Prostate gland (tissue), 2 donors: ENCODE measurements at regions not wholly inside any gene's neighbourhood (a gene's known extent, or its start where the extent isn't known, plus 50 kb on each side); places are given as distances from the start of the nearest gene placed in this dataset.

Experiments
- DNase-seq: peaks from one replicate; pipeline ENCODE4 v3.0.0-alpha.2; 2019; ENCODE audit warnings: low spot score
- H3K27ac ChIP-seq, 2 donors: fragments of 200-600 bp; sonication (generic); 2 replicates each; pipeline ENCODE4 v1.5.1; 2017 to 2019
- H3K27me3 ChIP-seq: fragments of 200-600 bp; sonication (generic); replicated peaks from 2 replicates; pipeline ENCODE4 v1.5.1; 2019; ENCODE audit not compliant: insufficient read depth
- H3K36me3 ChIP-seq, 2 donors: fragments of 200-600 bp; sonication (generic); 1 replicate in 1 of 2; 2 replicates in 1 of 2; pipeline versions ENCODE4 v1.5.1 to v1.8.1; 2017 to 2019
- H3K4me1 ChIP-seq: fragments of 200-600 bp; sonication (generic); replicated peaks from 2 replicates; pipeline ENCODE4 v1.5.1; 2019
- H3K4me3 ChIP-seq, 2 donors: fragments of 200-600 bp; sonication (generic); 2 replicates each; pipeline ENCODE4 v1.5.1; 2017 to 2019
- H3K9me3 ChIP-seq: fragments of 200-600 bp; sonication (generic); 2 replicates; pipeline ENCODE4 v1.5.1; 2017
- CTCF ChIP-seq, 4 experiments: fragments of 200-600 bp in 2 of 4; fragments of 450-650 bp in 2 of 4; sonication (generic) in 2 of 4; IDR thresholded peaks; 1 replicate in 3 of 4; 2 replicates in 1 of 4; pipeline ENCODE4 v1.5.1; 2016 to 2019; ENCODE audit warnings: antibody characterized with exemption in 4 of 4, mild to moderate bottlenecking in 2 of 4, moderate library complexity in 2 of 4
- POLR2A ChIP-seq: fragments of 450-650 bp; IDR thresholded peaks from one replicate; pipeline ENCODE4 v1.6.1; 2016; ENCODE audit warnings: antibody characterized with exemption, mild to moderate bottlenecking
- POLR2AphosphoS5 ChIP-seq: sonication (generic); formaldehyde crosslinking; IDR thresholded peaks from one replicate; pipeline ENCODE4 v1.6.1; 2017; ENCODE audit warnings: antibody characterized with exemption
- WGBS: methylation state at CpG from one replicate; pipeline ENCODE4 v1.1.5; 2018; 5-methylcytosine and 5-hydroxymethylcytosine counted together
- intact Hi-C: fragments of 100-400 bp; cut with DNase I; formaldehyde crosslinking; loops from one replicate; pipeline ENCODE4 v1.14.2; 2022

DNA sequence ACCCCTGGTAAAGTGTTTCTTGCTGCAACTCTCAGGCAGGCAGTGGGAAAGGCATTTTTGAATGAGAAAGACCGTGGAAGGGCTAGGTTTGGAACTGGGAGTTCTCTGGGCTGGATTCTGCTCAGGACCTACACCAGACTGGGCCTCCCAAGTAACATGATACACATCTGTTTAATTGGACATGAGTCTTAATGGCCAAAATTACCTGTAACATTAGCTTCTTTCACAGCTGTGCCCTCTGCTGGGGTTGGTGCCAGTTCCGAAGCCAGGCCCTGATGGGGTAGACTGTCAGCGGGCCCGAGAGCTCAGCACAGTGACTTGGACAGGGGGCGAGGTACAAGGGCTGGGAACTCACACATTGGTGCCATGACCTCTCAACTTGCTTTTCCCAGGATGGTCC is 118.9 kb upstream of the IRX3 start:
- intact Hi-C loops = no loop called here
- no peaks in the 10 kb centered on the region for H3K9me3 ChIP-seq

GRCh38 chr16:54403580-54403979 is 117.0 kb upstream of the IRX3 start:
- Histone ChIP-seq H3K4me1 (no peaks in the 10 kb centered on the region), H3K27me3 (no peaks in the 10 kb centered on the region), H3K27ac (no peak overlapping the region), H3K4me3 (no peak overlapping the region), H3K36me3 (no peaks in the 10 kb centered on the region), H3K9me3 (no peaks in the 10 kb centered on the region)
- 85% methylated on average over 2 of the region's 2 CpGs for WGBS
- TF ChIP-seq POLR2AphosphoS5 = no peak
- no peak for TF ChIP-seq CTCF (IDR thresholded peaks at IDR 0.05)
- TF ChIP-seq POLR2A = no peak
- no peak for DNase-seq
- intact Hi-C loops = no loop called here

More for the DNA sequence above, 118.9 kb upstream of the IRX3 start:
- DNase-seq = no peak
- no peak overlapping the region for H3K27ac ChIP-seq
- no peaks in the 10 kb centered on the region for H3K36me3 ChIP-seq
- TF ChIP-seq CTCF (IDR thresholded peaks at IDR 0.05) = no peak
- TF ChIP-seq POLR2A = no peak
- no peaks in the 10 kb centered on the region for H3K4me1 ChIP-seq
- no peaks in the 10 kb centered on the region for H3K27me3 ChIP-seq
- no peak overlapping the region for H3K4me3 ChIP-seq
- WGBS = 95% methylated on average over 5 of the region's 5 CpGs

- TF ChIP-seq POLR2A = no peak
- no peak for TF ChIP-seq CTCF (IDR thresholded peaks at IDR 0.05)
- TF ChIP-seq POLR2AphosphoS5 = no peak
- Histone ChIP-seq H3K27me3 (no peaks in the 10 kb centered on the region), H3K9me3 (no peaks in the 10 kb centered on the region), H3K4me3 (no peak overlapping the region), H3K36me3 (no peaks in the 10 kb centered on the region), H3K27ac (no peak overlapping the region), H3K4me1 (no peaks in the 10 kb centered on the region)
- 92% methylated on average over 5 of the region's 5 CpGs for WGBS
- intact Hi-C loops = no loop called here
- no peak for DNase-seq
Measured at GRCh38 chr16:54402873-54403272, 116.3 kb upstream of the IRX3 start.

DNA sequence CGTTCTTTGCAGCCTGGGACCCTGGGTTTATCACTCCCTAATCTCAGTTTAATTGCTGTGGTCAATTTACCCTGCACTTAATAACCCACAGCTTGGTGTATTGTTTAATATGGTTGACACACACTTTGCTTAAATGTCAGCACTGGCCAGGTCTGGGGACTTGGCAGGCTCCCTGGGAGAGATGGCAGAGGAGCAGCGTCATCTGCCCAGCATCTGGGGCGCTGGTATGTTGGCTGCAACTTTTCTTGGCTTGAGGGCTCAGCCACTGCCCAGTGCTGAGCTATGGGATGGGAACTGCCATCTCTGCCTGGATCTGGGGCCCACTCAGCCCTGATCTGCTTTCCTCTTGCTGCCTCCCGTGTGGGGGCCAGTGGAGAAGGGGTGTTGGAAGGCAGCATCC is 115.7 kb upstream of the IRX3 start:
- no peaks in the 10 kb centered on the region for H3K27me3 ChIP-seq
- no peaks in the 10 kb centered on the region for H3K36me3 ChIP-seq
- intact Hi-C loops = no loop called here
- H3K9me3 ChIP-seq = no peaks in the 10 kb centered on the region
- no peak for DNase-seq
- no peaks in the 10 kb centered on the region for H3K4me1 ChIP-seq
- whole genome bisulfite sequencing = 55% methylated on average over 4 of the region's 4 CpGs
- no peak overlapping the region for H3K4me3 ChIP-seq
- no peak for TF ChIP-seq POLR2A
- no peak for TF ChIP-seq CTCF (IDR thresholded peaks at IDR 0.05)
- TF ChIP-seq POLR2AphosphoS5 = no peak
- no peak overlapping the region for H3K27ac ChIP-seq

DNA sequence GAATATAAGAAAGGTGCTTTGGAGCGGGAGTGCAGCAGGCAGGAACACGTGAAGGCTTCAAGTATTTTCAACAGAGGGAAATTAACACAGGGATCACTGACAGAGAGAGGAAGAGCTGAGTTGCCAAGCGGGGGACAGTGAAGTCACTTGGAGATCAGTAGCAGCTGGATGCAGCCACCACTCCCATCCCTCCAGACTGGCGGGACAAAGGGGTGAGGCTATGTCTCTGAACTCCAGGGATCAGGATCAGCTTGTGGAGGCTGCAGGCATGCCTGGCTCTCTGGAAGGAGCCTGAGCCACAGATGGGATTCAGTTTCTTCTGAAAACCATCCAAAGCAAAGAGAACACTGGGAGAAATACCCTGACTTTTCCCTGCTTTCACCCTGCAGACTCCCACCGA is 113.7 kb upstream of the IRX3 start:
- H3K27ac ChIP-seq = no peak overlapping the region
- no peak overlapping the region for H3K4me3 ChIP-seq
- H3K4me1 ChIP-seq = no peaks in the 10 kb centered on the region
- H3K36me3 ChIP-seq = no peaks in the 10 kb centered on the region
- TF ChIP-seq POLR2A = no peak
- no peak for TF ChIP-seq POLR2AphosphoS5
- DNase-seq = no peak
- intact Hi-C loops = no loop called here
- WGBS = 67% methylated on average over 5 of the region's 5 CpGs
- H3K9me3 ChIP-seq = no peaks in the 10 kb centered on the region
- H3K27me3 ChIP-seq = no peaks in the 10 kb centered on the region
